ENCODE measurements at regions not wholly inside any gene's neighbourhood (a gene's known extent, or its start where the extent isn't known, plus 50 kb on each side); places are given as distances from the start of the nearest gene placed in this dataset.

DNA sequence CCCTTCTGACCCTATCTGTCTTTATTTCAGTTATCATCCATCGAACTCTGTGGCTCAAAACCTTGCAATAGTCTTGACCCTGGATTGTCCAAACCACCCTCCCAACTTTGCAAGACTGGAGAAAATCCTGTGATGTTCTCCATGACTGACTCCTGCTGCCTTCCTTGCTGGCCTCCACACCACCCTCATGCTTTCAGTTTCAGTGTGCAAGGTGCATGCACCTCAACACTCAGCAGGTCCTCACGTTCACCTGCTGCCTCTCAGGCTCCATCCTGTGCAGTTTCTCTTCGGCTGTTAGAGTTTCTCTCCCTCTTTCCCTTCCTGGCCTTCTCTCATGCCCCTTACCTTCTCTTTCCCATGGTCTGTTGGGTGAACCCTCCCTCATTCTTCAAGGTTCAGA lies 59.4 kb upstream of the ASIC2 start:
- no peak for DNase-seq

DNA sequence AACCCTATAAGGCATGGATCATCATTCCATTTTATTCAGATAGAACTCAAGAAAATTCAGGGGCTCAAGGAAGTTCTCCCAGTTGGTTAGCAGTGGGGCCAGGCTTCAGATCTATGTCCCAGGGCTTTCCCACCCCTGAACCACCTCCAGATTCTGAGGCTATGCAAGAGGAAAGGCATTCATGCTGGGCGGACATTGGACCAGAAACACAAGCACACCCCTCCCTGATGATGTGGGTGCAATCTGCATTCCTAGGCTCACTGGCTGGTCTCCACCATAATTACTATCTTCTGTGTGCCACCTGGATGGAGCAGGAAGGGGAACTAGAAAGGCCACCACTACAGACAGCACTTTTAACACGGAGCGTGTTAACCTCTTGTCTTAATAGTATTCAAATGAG lies 63.2 kb upstream of the ASIC2 start:
- no peak for DNase-seq

GRCh38 chr17:33363475-33363874 lies 70.4 kb upstream of the ASIC2 start:
- DNase-seq: no peak

DNA sequence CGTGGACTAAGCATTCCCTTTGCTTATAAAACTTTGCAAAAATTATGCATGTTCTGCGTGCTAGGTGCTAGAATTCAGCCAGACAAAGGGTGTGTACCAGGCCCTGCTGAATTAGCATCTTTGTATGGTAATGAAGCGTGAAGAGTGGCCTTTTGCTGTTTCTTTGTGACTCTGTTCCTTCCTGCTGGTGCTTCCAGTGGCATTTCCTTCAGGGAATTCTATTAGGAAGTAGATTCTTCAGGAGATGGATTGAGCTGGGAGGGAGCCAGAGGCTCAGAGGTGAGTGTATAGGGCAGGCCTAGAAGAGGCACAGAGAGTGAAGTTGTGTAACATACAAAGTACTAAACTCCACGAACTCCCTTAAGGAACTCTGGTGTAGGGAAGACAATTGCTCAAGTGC lies 73.9 kb upstream of the ASIC2 start:
- no peak for DNase-seq

GRCh38 chr17:33369149-33369548 lies 76.1 kb upstream of the ASIC2 start:
- DNase-seq: no peak

- DNase-seq: no peak
These were observed 76.8 kb upstream of the ASIC2 start for GRCh38 chr17:33369876-33370275.

DNA sequence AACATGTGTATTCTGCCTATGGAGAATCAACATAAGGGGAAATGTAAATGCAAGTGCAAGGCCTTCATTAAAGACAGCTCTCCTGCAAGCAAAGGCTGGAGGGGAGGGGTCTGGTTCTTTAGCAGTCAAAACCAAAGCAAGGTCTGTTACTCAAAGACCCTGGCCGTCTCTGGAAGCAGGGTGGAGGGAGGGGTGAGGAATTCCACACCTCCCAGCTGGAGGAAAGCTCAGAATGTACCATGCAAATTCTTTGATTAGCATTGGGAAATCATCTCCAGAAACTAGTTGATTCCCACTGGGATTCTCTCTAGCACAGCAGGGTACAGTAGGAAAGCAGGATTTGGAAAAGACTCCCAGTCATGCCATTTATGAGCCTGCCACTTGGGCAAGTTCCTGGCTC lies 77.3 kb upstream of the ASIC2 start:
- no peak for DNase-seq

DNA sequence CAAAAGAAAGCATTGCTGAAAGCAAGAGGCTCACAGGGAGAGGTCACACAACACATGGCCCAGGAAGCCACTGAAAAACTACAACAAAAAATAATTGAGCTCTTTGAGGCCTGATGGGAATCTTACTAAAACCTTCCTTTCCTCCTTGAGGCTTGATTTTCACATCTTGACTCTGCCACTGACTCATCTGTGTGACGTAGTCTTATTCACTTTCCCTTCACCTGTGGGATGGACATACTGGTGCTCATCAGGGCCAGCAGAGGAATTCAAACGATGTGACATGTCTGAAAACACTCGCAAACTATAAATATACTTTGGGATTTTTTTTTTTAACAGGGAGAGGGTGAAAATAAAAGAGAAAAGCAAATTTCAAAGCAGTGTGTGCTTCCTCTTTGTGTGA lies 78.3 kb upstream of the ASIC2 start:
- no peak for DNase-seq

DNA sequence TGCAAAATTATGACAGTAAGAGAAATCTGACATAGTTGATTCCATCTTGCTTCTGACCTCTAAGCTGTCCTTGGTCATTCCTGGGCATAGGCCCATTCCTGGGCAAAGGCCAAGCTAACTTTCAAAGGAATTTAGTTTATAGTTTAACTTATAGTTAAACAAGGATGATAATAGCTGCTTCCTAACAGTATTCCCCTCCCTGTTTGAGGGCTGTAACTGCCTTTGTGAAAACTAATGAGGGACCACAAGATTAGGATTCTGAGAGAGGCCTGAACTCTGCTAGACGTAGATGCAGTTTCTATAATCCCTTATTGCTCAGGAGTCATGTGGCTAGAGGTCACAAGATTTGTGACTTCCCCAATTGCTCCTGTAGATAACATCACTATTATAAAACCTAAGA lies 80.2 kb upstream of the ASIC2 start:
- DNase-seq: no peak

- DNase-seq: no peak
These were observed 82.0 kb upstream of the ASIC2 start for GRCh38 chr17:33375103-33375502.

GRCh38 chr17:33375783-33376182 lies 82.7 kb upstream of the ASIC2 start:
- no peak for DNase-seq

DNA sequence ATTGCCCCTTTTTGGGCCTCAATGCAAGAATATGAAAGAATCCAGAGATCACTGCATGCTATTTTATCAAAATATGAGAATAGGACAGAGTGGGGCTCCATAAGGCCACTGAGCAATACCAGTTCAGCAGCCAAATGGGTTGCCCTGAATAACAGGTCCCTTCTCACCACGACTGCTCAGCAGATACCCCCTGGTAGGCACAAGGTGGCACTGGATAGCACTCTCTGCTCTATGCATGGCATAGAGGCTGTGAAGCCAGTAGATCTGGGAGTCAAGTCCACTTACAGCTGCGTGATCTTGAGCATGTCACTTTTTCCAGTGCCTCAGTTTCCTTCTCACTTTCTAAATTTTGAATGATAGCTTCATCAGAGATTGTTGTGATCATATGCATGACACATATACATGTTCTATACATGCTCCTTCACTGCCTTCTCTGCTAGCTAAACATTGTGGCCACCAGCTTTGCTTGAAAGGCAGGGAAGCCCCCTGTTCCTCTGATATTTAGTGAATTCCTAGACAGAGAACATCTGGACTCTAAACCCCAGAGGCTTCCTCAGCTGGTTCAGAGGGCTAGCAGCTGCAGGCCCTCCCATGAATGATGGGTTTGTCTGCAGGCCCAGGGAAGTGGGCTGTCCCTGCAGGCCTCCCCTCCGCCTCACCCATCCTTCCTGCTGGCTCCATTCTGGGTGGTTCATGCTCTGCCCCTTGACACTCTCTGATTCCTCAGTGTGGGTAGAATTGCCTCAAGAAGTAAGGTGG lies 84.9 kb upstream of the ASIC2 start:
- DNase-seq: no peak

GRCh38 chr17:33381201-33381600 lies 88.1 kb upstream of the ASIC2 start:
- DNase-seq: no peak

DNA sequence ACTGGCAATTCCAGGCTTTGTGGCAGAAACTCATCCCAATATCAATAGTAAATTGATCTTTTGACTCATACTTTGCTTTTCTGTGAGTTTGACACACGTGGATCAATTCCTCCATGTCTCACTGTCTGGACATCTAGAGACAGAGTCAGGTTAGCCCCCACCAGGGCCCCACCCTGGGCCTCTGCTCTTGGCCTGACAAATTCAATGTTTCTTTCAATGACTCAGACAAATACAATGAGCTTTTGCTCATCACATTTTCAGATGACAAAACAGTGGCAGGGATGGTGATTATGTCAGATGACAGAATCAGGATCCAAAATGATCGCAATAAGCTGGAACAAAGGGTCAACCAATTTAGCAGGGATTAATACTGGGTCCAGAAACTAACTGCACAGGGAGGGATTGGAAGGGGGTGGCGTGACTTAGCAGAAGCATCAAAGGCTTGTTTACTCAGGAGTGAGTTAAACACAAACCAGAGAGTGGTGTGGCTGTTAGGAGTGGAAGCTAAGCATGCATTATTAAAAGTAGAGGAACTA lies 90.5 kb upstream of the ASIC2 start:
- no peak for DNase-seq

DNA sequence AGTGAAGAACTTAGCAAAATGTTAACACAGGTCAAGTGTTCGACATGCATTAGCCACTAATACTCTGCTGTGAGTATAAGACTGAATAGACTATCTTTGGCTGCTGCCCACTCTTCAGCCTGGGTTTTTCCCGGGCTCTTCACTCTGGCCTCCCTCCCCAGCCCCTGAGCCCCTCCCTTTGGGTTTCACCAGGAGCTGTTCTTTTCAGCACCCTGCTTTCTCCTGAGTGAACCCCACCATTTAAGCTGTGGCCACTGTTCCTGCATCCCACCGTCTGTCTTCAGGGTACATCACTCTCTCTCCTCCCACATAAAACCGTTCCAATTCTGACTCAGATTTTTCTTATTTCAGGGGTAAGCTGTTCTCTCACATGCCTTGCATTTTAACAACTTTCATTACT lies 92.0 kb upstream of the ASIC2 start:
- DNase-seq: no peak

DNA sequence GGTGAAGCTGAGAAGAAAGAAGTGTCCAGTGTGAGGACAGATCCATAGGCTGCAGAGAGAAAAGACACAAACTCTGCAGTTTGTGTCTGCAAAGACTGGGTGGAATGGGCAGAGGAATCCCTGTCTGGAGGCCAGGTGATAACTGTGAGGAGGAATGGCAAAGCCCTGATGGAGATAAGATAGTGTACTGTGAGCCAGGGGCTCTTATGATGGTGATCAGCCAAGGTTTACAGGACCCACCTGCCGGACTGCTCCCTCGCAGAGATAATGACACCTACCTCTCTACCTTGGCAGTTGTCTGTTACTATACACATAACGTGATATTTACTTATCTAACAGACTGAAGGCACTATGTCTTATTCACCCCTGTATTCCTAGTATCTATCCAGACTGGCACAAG lies 92.6 kb upstream of the ASIC2 start:
- DNase-seq: no peak

DNA sequence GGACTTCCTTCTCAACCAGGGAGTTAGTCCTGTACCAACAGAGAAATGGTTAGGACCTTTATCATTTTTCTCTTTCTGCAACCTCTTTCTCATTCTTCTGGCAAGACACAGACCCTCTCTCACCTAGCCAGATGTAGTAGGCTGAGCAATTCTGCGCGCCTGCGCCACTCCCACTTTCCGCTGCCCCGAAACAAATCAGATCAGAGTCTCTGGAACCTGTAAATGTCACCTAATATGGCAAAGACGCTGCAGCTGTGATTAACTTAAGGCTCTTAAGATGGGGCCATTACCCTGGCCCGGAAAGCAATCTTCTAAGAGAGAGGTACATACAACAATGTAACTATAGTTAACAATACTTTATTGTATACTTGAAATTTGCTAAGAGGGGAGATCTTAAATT lies 94.3 kb upstream of the ASIC2 start:
- no peak for DNase-seq

GRCh38 chr17:33389504-33390135 lies 96.5 kb upstream of the ASIC2 start:
- no peak for DNase-seq

GRCh38 chr17:33390479-33391176 lies 97.5 kb upstream of the ASIC2 start:
- no peak for DNase-seq

DNA sequence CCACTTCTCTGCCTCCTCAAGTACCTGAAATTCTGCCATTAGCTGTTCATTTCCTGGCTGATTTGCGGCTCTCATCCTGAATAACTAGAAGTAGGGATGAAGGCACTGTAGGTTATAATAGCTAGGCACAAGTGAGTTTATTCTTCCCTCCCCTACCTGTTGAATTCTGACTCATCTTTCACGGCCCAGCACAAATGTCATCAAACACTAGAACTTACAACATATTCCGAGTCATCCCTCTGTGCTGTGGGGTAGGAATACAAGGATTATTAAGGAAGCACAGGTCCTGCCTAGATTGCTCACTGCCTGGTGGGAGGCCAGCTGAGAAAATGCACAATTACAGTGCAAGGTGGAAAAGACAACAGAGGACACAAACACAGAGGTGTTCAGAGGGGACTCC lies 103.7 kb upstream of the ASIC2 start:
- no peak for DNase-seq

GRCh38 chr17:33398386-33398785 lies 105.3 kb upstream of the ASIC2 start:
- no peak for DNase-seq

GRCh38 chr17:33401249-33401648 lies 108.2 kb upstream of the ASIC2 start:
- no peak for DNase-seq

GRCh38 chr17:33403194-33403593 lies 110.1 kb upstream of the ASIC2 start:
- no peak for DNase-seq
